ENCODE measurements at regions not wholly inside any gene's neighbourhood (a gene's known extent, or its start where the extent isn't known, plus 50 kb on each side); places are given as distances from the start of the nearest gene placed in this dataset.

- no peak for TF ChIP-seq ZBTB7A (IDR thresholded peaks at IDR 0.05; ENCODE audit: low read depth)
- TF ChIP-seq EP300 (IDR thresholded peaks at IDR 0.05; ENCODE audit: borderline replicate concordance), result no peak
- no peak for TF ChIP-seq MAX (IDR thresholded peaks at IDR 0.05)
- TF ChIP-seq CEBPB (IDR thresholded peaks at IDR 0.05), result no peak
- TF ChIP-seq FOXM1 (IDR thresholded peaks at IDR 0.05; ENCODE audit: borderline replicate concordance, low read depth), result no peak
- TF ChIP-seq TEAD4 (IDR thresholded peaks at IDR 0.05), result no peak
- TF ChIP-seq RAD21 (IDR thresholded peaks at IDR 0.05; ENCODE audit: low read depth), result no peak
- peak; percentile 92 for TF ChIP-seq REST (IDR thresholded peaks at IDR 0.05; ENCODE audit: low read depth)
Measured at GRCh38 chr5:153276151-153276550, 214.3 kb upstream of the GRIA1 start.

- TF ChIP-seq USF1 (IDR thresholded peaks at IDR 0.05), result 0 out of 2 replicates have a peak, but pooled peaks have one; percentile 4
- TF ChIP-seq YY1 (IDR thresholded peaks at IDR 0.05; ENCODE audit: low read depth), result no peak
Measured at GRCh38 chr5:153299891-153300290, 190.6 kb upstream of the GRIA1 start.

- no peak for TF ChIP-seq TEAD4 (IDR thresholded peaks at IDR 0.05)
- TF ChIP-seq REST (IDR thresholded peaks at IDR 0.05; ENCODE audit: low read depth), result no peak
- no peak for TF ChIP-seq MAX (IDR thresholded peaks at IDR 0.05)
- TF ChIP-seq CREB1 (IDR thresholded peaks at IDR 0.05; ENCODE audit: low read depth), result no peak
- no peak for TF ChIP-seq TAF1 (IDR thresholded peaks at IDR 0.05; ENCODE audit: low read depth)
- TF ChIP-seq ZBTB7A (IDR thresholded peaks at IDR 0.05; ENCODE audit: low read depth), result no peak
- no peak for TF ChIP-seq EGR1 (IDR thresholded peaks at IDR 0.05)
- no peak for TF ChIP-seq RAD21 (IDR thresholded peaks at IDR 0.05; ENCODE audit: low read depth)
- TF ChIP-seq EP300 (IDR thresholded peaks at IDR 0.05; ENCODE audit: borderline replicate concordance), result no peak
- TF ChIP-seq TCF12 (IDR thresholded peaks at IDR 0.05; ENCODE audit: low read depth), result no peak
- no peak for TF ChIP-seq YY1 (IDR thresholded peaks at IDR 0.05; ENCODE audit: low read depth)
- TF ChIP-seq USF1 (IDR thresholded peaks at IDR 0.05), result no peak
- TF ChIP-seq CEBPB (IDR thresholded peaks at IDR 0.05), result no peak
- no peak for TF ChIP-seq FOXM1 (IDR thresholded peaks at IDR 0.05; ENCODE audit: borderline replicate concordance, low read depth)
- no peak for TF ChIP-seq NFIC (IDR thresholded peaks at IDR 0.05)
Measured at GRCh38 chr5:153308282-153308681, 182.2 kb upstream of the GRIA1 start.

- no peak for TF ChIP-seq NFIC (IDR thresholded peaks at IDR 0.05)
- TF ChIP-seq TEAD4 (IDR thresholded peaks at IDR 0.05), result no peak
Measured at GRCh38 chr5:153318556-153318955, 171.9 kb upstream of the GRIA1 start.

GRCh38 chr5:153321478-153321877, 169.0 kb upstream of the GRIA1 start:
- TF ChIP-seq ZBTB7A (IDR thresholded peaks at IDR 0.05; ENCODE audit: low read depth) (no peak), TEAD4 (IDR thresholded peaks at IDR 0.05) (no peak), USF1 (IDR thresholded peaks at IDR 0.05) (no peak), TAF1 (IDR thresholded peaks at IDR 0.05; ENCODE audit: low read depth) (no peak), FOXM1 (IDR thresholded peaks at IDR 0.05; ENCODE audit: borderline replicate concordance, low read depth) (no peak), NFIC (IDR thresholded peaks at IDR 0.05) (no peak), REST (IDR thresholded peaks at IDR 0.05; ENCODE audit: low read depth) (no peak), CEBPB (IDR thresholded peaks at IDR 0.05) (no peak), YY1 (IDR thresholded peaks at IDR 0.05; ENCODE audit: low read depth) (no peak), TCF12 (IDR thresholded peaks at IDR 0.05; ENCODE audit: low read depth) (no peak), EGR1 (IDR thresholded peaks at IDR 0.05) (no peak), RAD21 (IDR thresholded peaks at IDR 0.05; ENCODE audit: low read depth) (no peak), EP300 (IDR thresholded peaks at IDR 0.05; ENCODE audit: borderline replicate concordance) (no peak), MAX (IDR thresholded peaks at IDR 0.05) (no peak), CREB1 (IDR thresholded peaks at IDR 0.05; ENCODE audit: low read depth) (no peak)

Measured in Ishikawa (cell line).